Colon (tissue), 2 donors: ENCODE measurements at regions not wholly inside any gene's neighbourhood (a gene's known extent, or its start where the extent isn't known, plus 50 kb on each side); places are given as distances from the start of the nearest gene placed in this dataset.
"Not testable (repeated sequence)": the region's sequence is repeated elsewhere in the genome, so short reads cannot be mapped to it uniquely, and the experiment has no call there.

Source experiments
- FAIRE-seq: peaks from 2 replicates; lab custom pipeline; 2012; peaks lifted over from hg19 to GRCh38; lab: Jason Lieb, UNC
- donor health status: control.
- donor health status: control.

GRCh38 chr2:118791483-118791882 lies 56.0 kb downstream of the EN1 start:
- FAIRE-seq = no peak

GRCh38 chr2:118786746-118787145 lies 60.7 kb downstream of the EN1 start:
- no peak for FAIRE-seq

GRCh38 chr2:118784860-118785259 lies 62.6 kb downstream of the EN1 start:
- no peak for FAIRE-seq

- no peak for FAIRE-seq
Observed at GRCh38 chr2:118779362-118779761, 68.1 kb downstream of the EN1 start.

GRCh38 chr2:118774458-118775133 lies 72.9 kb downstream of the EN1 start:
- FAIRE-seq = no peak

- no peak for FAIRE-seq
Observed at GRCh38 chr2:118773826-118774225, 73.6 kb downstream of the EN1 start.

- FAIRE-seq = no peak
Observed at GRCh38 chr2:118772487-118773200, 74.8 kb downstream of the EN1 start.

GRCh38 chr2:118769707-118770400 lies 77.6 kb downstream of the EN1 start:
- FAIRE-seq = no peak

- no peak for FAIRE-seq
Observed at GRCh38 chr2:118766871-118767270, 80.6 kb downstream of the EN1 start.

- FAIRE-seq = no peak
Observed at GRCh38 chr2:118764855-118765254, 82.6 kb downstream of the EN1 start.

GRCh38 chr2:118763797-118764196 lies 83.7 kb downstream of the EN1 start:
- no peak for FAIRE-seq

- no peak for FAIRE-seq
Observed at GRCh38 chr2:118762290-118762689, 85.2 kb downstream of the EN1 start.

GRCh38 chr2:118761771-118762170 lies 85.7 kb downstream of the EN1 start:
- FAIRE-seq = no peak

GRCh38 chr2:118755901-118756300 lies 91.5 kb downstream of the EN1 start:
- FAIRE-seq = no peak

GRCh38 chr2:118755384-118755783 lies 92.1 kb downstream of the EN1 start:
- no peak for FAIRE-seq

- no peak for FAIRE-seq
Observed at GRCh38 chr2:118752762-118753429, 94.6 kb downstream of the EN1 start.

- FAIRE-seq = no peak
Observed at GRCh38 chr2:118750959-118751565, 96.4 kb downstream of the EN1 start.

- no peak for FAIRE-seq
Observed at GRCh38 chr2:118748245-118748885, 99.1 kb downstream of the EN1 start.

GRCh38 chr2:118747637-118748036 lies 99.8 kb downstream of the EN1 start:
- FAIRE-seq = no peak

- FAIRE-seq = no peak
Observed at GRCh38 chr2:118747066-118747465, 100.4 kb downstream of the EN1 start.

GRCh38 chr2:118744682-118745181 lies 102.7 kb downstream of the EN1 start:
- FAIRE-seq = not testable (repeated sequence)
